A549 (cell line): ENCODE measurements at regions not wholly inside any gene's neighbourhood (a gene's known extent, or its start where the extent isn't known, plus 50 kb on each side); places are given as distances from the start of the nearest gene placed in this dataset.

Experiments
- ATAC-seq, 2 experiments: fragments of 200-7000 bp in 1 of 2; fragments of >200 bp in 1 of 2; cut with Nextera tagmentation in 1 of 2; cut with Tn5 transposase in 1 of 2; 3 replicates each; pipeline versions ENCODE4 v1.8.0 to v1.9.1; 2018 to 2020; ENCODE audit warnings: mild to moderate bottlenecking in 1 of 2, moderate library complexity in 1 of 2
- CTCF ChIA-PET: fragments of 300-600 bp; sonication (Branson Sonifier 250); formaldehyde crosslinking; extraction: SDS; loops from one replicate; lab custom pipeline; 2021; ENCODE audit warnings: antibody characterized with exemption, inconsistent platforms; lab: Yijun Ruan, JAX
- POLR2A ChIA-PET: fragments of 350-600 bp; formaldehyde crosslinking; extraction: SDS; loops from one replicate; lab custom pipeline; 2021; ENCODE audit warnings: antibody characterized with exemption, inconsistent platforms; lab: Yijun Ruan, JAX
- DNase-seq, 2 experiments: peaks; one replicate each; pipeline versions ENCODE4 v3.0.0 to v3.0.0-alpha.2; 2011 to 2016; ENCODE audit warnings: low read depth in 1 of 2, low spot score in 1 of 2
- FAIRE-seq: peaks from 2 replicates; lab custom pipeline; 2011; peaks lifted over from hg19 to GRCh38; lab: Jason Lieb, UNC
- H3K27ac ChIP-seq, 2 experiments: fragments of >200 bp; sonication (Bioruptor Twin); formaldehyde crosslinking; 3 replicates each; pipeline ENCODE4 v1.5.1; 2016 to 2017
- H3K4me1 ChIP-seq: fragments of >200 bp; sonication (Bioruptor Twin); formaldehyde crosslinking; 3 replicates; pipeline ENCODE4 v1.6.1; 2016
- H3K4me2 ChIP-seq: fragments of >200 bp; sonication (Bioruptor Twin); formaldehyde crosslinking; 3 replicates; pipeline ENCODE4 v1.6.1; 2016
- H3K4me3 ChIP-seq: fragments of >200 bp; sonication (Bioruptor Twin); formaldehyde crosslinking; 3 replicates; pipeline ENCODE4 v1.5.1; 2016
- H3K9me3 ChIP-seq: fragments of >200 bp; sonication (Bioruptor Twin); formaldehyde crosslinking; 3 replicates; pipeline ENCODE4 v1.6.1; 2016
- CHD2 ChIP-seq: fragments of 150-350 bp; IDR thresholded peaks from 2 replicates; pipeline ENCODE4 v1.6.1; 2014; ENCODE audit warnings: low read length; ENCODE audit not compliant: partially characterized antibody
- CTCF ChIP-seq: fragments of >200 bp; sonication (Bioruptor Twin); formaldehyde crosslinking; IDR thresholded peaks from 3 replicates; pipeline ENCODE4 v1.5.1; 2016
- E2F6 ChIP-seq: IDR thresholded peaks from 2 replicates; pipeline ENCODE4 v1.6.1; 2012; ENCODE audit warnings: low read depth, borderline replicate concordance
- EHF ChIP-seq: fragments of 250-450 bp; sonication (Bioruptor Pico); IDR thresholded peaks from 2 replicates; pipeline ENCODE4 v1.5.0; 2020; ENCODE audit warnings: mild to moderate bottlenecking
- FOSL2 ChIP-seq, 2 experiments: fragments of 450-650 bp in 1 of 2; fragments of >200 bp in 1 of 2; sonication (Bioruptor Twin) in 1 of 2; formaldehyde crosslinking; IDR thresholded peaks; 2 replicates each; pipeline versions ENCODE4 v1.5.0 to v1.6.1; 2016 to 2020; ENCODE audit warnings: mild to moderate bottlenecking in 1 of 2, moderate library complexity in 1 of 2
- HEYL ChIP-seq: fragments of 250-450 bp; sonication (Bioruptor Pico); IDR thresholded peaks from 2 replicates; pipeline ENCODE4 v1.8.0; 2021; ENCODE audit warnings: mild to moderate bottlenecking, moderate library complexity
- HOXA7 ChIP-seq: fragments of 250-450 bp; sonication (Bioruptor Pico); IDR thresholded peaks from 2 replicates; pipeline ENCODE4 v1.5.0; 2020; ENCODE audit warnings: mild to moderate bottlenecking, moderate library complexity
- HOXB5 ChIP-seq: fragments of 250-450 bp; sonication (Bioruptor Pico); IDR thresholded peaks from 2 replicates; pipeline ENCODE4 v1.5.0; 2020; ENCODE audit warnings: mild to moderate bottlenecking, moderate library complexity
- KDM5A ChIP-seq: fragments of 200-600 bp; sonication (generic); IDR thresholded peaks from 2 replicates; pipeline ENCODE4 v1.6.1; 2016; ENCODE audit warnings: antibody characterized with exemption, mild to moderate bottlenecking
- MAFK ChIP-seq: fragments of 450-650 bp; IDR thresholded peaks from 2 replicates; pipeline ENCODE4 v1.6.1; 2014; ENCODE audit not compliant: partially characterized antibody
- MYC ChIP-seq: IDR thresholded peaks from 2 replicates; pipeline ENCODE4 v1.6.1; 2012; ENCODE audit warnings: mild to moderate bottlenecking, inconsistent platforms, low read length, improper control_type of control experiment, borderline replicate concordance
- NPAS2 ChIP-seq: fragments of 250-450 bp; sonication (Bioruptor Pico); IDR thresholded peaks from 2 replicates; pipeline ENCODE4 v1.8.0; 2022; ENCODE audit warnings: mild to moderate bottlenecking, moderate library complexity, borderline replicate concordance
- POLR2AphosphoS2 ChIP-seq: conservative IDR thresholded peaks from 2 replicates; pipeline ENCODE4 v1.6.1; 2012; ENCODE audit warnings: low read length, improper control_type of control experiment, inconsistent platforms
- RFX5 ChIP-seq: fragments of 450-650 bp; IDR thresholded peaks from 2 replicates; pipeline ENCODE4 v1.7.1; 2014; ENCODE audit warnings: antibody characterized with exemption, mild to moderate bottlenecking, moderate library complexity
- TFCP2L1 ChIP-seq: fragments of 250-450 bp; sonication (Bioruptor Pico); IDR thresholded peaks from 2 replicates; pipeline ENCODE4 v1.5.0; 2021; ENCODE audit warnings: mild to moderate bottlenecking
- ZFP36 ChIP-seq: fragments of 450-650 bp; IDR thresholded peaks from 2 replicates; pipeline ENCODE4 v1.6.1; 2014; ENCODE audit warnings: borderline replicate concordance; ENCODE audit not compliant: partially characterized antibody
- ZSCAN20 ChIP-seq: fragments of 250-450 bp; sonication (Bioruptor Pico); IDR thresholded peaks from 2 replicates; pipeline ENCODE4 v1.8.0; 2022; ENCODE audit warnings: mild to moderate bottlenecking, moderate library complexity
- WGBS: methylation state at CpG from one replicate; pipeline ENCODE4 v1.1.6; 2017; ENCODE audit errors: missing lambda C conversion rate; 5-methylcytosine and 5-hydroxymethylcytosine counted together
- TF ChIP-seq, protein P1 (sequence below): fragments of 250-450 bp; sonication (Bioruptor Pico); IDR thresholded peaks from 2 replicates; pipeline ENCODE4 v1.5.0; 2020; ENCODE audit warnings: low read depth, mild to moderate bottlenecking, moderate library complexity
- TF ChIP-seq, protein P2 (sequence below): IDR thresholded peaks from 2 replicates; pipeline ENCODE4 v1.6.1; 2012

- TF ChIP-seq, protein P1, sequence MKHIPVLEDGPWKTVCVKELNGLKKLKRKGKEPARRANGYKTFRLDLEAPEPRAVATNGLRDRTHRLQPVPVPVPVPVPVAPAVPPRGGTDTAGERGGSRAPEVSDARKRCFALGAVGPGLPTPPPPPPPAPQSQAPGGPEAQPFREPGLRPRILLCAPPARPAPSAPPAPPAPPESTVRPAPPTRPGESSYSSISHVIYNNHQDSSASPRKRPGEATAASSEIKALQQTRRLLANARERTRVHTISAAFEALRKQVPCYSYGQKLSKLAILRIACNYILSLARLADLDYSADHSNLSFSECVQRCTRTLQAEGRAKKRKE (CRISPR knock-in tag) = no peak
- TF ChIP-seq, protein P2, sequence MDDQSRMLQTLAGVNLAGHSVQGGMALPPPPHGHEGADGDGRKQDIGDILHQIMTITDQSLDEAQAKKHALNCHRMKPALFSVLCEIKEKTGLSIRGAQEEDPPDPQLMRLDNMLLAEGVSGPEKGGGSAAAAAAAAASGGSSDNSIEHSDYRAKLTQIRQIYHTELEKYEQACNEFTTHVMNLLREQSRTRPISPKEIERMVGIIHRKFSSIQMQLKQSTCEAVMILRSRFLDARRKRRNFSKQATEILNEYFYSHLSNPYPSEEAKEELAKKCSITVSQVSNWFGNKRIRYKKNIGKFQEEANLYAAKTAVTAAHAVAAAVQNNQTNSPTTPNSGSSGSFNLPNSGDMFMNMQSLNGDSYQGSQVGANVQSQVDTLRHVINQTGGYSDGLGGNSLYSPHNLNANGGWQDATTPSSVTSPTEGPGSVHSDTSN = no peak
- TF ChIP-seq KDM5A (no peak), TFCP2L1 (CRISPR knock-in tag) (no peak), ZFP36 (no peak), CHD2 (no peak), FOSL2 (IDR thresholded peaks at IDR 0.05) (no peak), FOSL2 (CRISPR knock-in tag; IDR thresholded peaks at IDR 0.05) (no peak), CTCF (no peak), POLR2AphosphoS2 (no peak), ZSCAN20 (CRISPR knock-in tag) (no peak), E2F6 (no peak), HOXA7 (CRISPR knock-in tag) (no peak), NPAS2 (no peak), EHF (CRISPR knock-in tag) (no peak), RFX5 (no peak), HOXB5 (no peak), MYC (no peak)
- peaks cover 14% of the 10 kb centered on the region; the same call in 1 of the 3 replicates for H3K4me1 ChIP-seq
- H3K27ac ChIP-seq = peak overlapping the region in 1 of 2 experiments; percentile 57; a peak in 3 of 6 replicates
- ATAC-seq (no peak), DNase-seq (peak in 1 of 2 experiments; percentile 12), FAIRE-seq (no peak)
- H3K4me3 ChIP-seq = no peak overlapping the region
- peaks cover 8% of the 10 kb centered on the region; the same call in 2 of the 3 replicates for H3K9me3 ChIP-seq
- 68% methylated on average over 1 of the region's 1 CpG for WGBS
- H3K4me2 ChIP-seq = no peak overlapping the region; the same call in 2 of the 3 replicates
- CTCF ChIA-PET = interaction anchor here (1.2 kb wide), 1 partner anchor 17 kb away, joined by 4 read pairs; no protein-coding TSS in a partner anchor
- POLR2A ChIA-PET = no interaction called here
Measured at GRCh38 chr3:30300809-30301208, 305.6 kb upstream of the TGFBR2 start.

- H3K27ac ChIP-seq = peak overlapping the region in 1 of 2 experiments; percentile 46; a peak in 3 of 6 replicates
- peak in 1 of 2 experiments; percentile 23 for DNase-seq
- H3K9me3 ChIP-seq = peaks cover 15% of the 10 kb centered on the region; the same call in 2 of the 3 replicates
- no peak for FAIRE-seq
- no peak overlapping the region for H3K4me3 ChIP-seq
- TF ChIP-seq HEYL (no peak), MAFK (peak; percentile 54)
- ChIA-PET CTCF (interaction anchor here (1.1 to 1.7 kb wide), 2 partner anchors 9 to 10 kb away, joined by 3 to 6 read pairs; no protein-coding TSS in a partner anchor), POLR2A (no interaction called here)
- WGBS = 47% methylated on average over 5 of the region's 5 CpGs
- H3K4me1 ChIP-seq = peaks cover 12% of the 10 kb centered on the region; the same call in 1 of the 3 replicates
- no peak overlapping the region for H3K4me2 ChIP-seq
- peak in 1 of 2 experiments; percentile 28; a peak in 1 of 6 replicates for ATAC-seq
Measured at GRCh38 chr3:30302027-30302426, 304.4 kb upstream of the TGFBR2 start.

GRCh38 chr3:30303770-30304169, 302.6 kb upstream of the TGFBR2 start:
- TF ChIP-seq FOSL2 (IDR thresholded peaks at IDR 0.05) = no peak
- no peak for TF ChIP-seq FOSL2 (CRISPR knock-in tag; IDR thresholded peaks at IDR 0.05)
- peak; percentile 58 for TF ChIP-seq MAFK
- no peak for FAIRE-seq
- ChIA-PET CTCF (no interaction called here), POLR2A (no interaction called here)
- Histone ChIP-seq H3K9me3 (peaks cover 15% of the 10 kb centered on the region; the same call in 2 of the 3 replicates), H3K27ac (no peak overlapping the region), H3K4me3 (no peak overlapping the region), H3K4me1 (peaks cover 12% of the 10 kb centered on the region; the same call in 1 of the 3 replicates), H3K4me2 (no peak overlapping the region)
- DNase-seq = no peak
- no peak for ATAC-seq
- 100% methylated on average over 2 of the region's 2 CpGs for WGBS
